ENCODE measurements at regions not wholly inside any gene's neighbourhood (a gene's known extent, or its start where the extent isn't known, plus 50 kb on each side); places are given as distances from the start of the nearest gene placed in this dataset.

- DNase-seq (ENCODE audit: low read depth) = no peak
- TF ChIP-seq CTCF (IDR thresholded peaks at IDR 0.05; ENCODE audit: control insufficient read depth, extremely low read depth, insufficient read depth) = no peak
- H3K4me3 ChIP-seq (ENCODE audit: low read depth, low read length) = no peak overlapping the region
These were observed 841.2 kb downstream of the CDH8 start for GRCh38 chr16:61195006-61195405.

- no peak overlapping the region for H3K4me3 ChIP-seq (ENCODE audit: low read depth, low read length)
- no peak for TF ChIP-seq CTCF (IDR thresholded peaks at IDR 0.05; ENCODE audit: control insufficient read depth, extremely low read depth, insufficient read depth)
- no peak for DNase-seq (ENCODE audit: low read depth)
These were observed 841.7 kb downstream of the CDH8 start for GRCh38 chr16:61194573-61194972.

GRCh38 chr16:61182391-61182790 lies 853.8 kb downstream of the CDH8 start:
- H3K4me3 ChIP-seq (ENCODE audit: low read depth, low read length) = no peak overlapping the region
- no peak for TF ChIP-seq CTCF (IDR thresholded peaks at IDR 0.05; ENCODE audit: control insufficient read depth, extremely low read depth, insufficient read depth)

GRCh38 chr16:61181982-61182381 lies 854.3 kb downstream of the CDH8 start:
- no peak overlapping the region for H3K4me3 ChIP-seq (ENCODE audit: low read depth, low read length)
- TF ChIP-seq CTCF (IDR thresholded peaks at IDR 0.05; ENCODE audit: control insufficient read depth, extremely low read depth, insufficient read depth) = no peak
- no peak for DNase-seq (ENCODE audit: low read depth)

More at GRCh38 chr16:61182391-61182790, 853.8 kb downstream of the CDH8 start:
- DNase-seq (ENCODE audit: low read depth) = no peak

GRCh38 chr16:61179561-61179960 lies 856.7 kb downstream of the CDH8 start:
- TF ChIP-seq CTCF (IDR thresholded peaks at IDR 0.05; ENCODE audit: control insufficient read depth, extremely low read depth, insufficient read depth) = no peak
- DNase-seq (ENCODE audit: low read depth) = no peak
- H3K4me3 ChIP-seq (ENCODE audit: low read depth, low read length) = no peak overlapping the region

GRCh38 chr16:61165797-61166196 lies 870.4 kb downstream of the CDH8 start:
- DNase-seq (ENCODE audit: low read depth) = no peak
- H3K4me3 ChIP-seq (ENCODE audit: low read depth, low read length) = no peak overlapping the region
- TF ChIP-seq CTCF (IDR thresholded peaks at IDR 0.05; ENCODE audit: control insufficient read depth, extremely low read depth, insufficient read depth) = no peak

- TF ChIP-seq CTCF (IDR thresholded peaks at IDR 0.05; ENCODE audit: control insufficient read depth, extremely low read depth, insufficient read depth) = no peak
These were observed 885.9 kb downstream of the CDH8 start for GRCh38 chr16:61150351-61150750.

More at GRCh38 chr16:61150351-61150750, 885.9 kb downstream of the CDH8 start:
- DNase-seq (ENCODE audit: low read depth) = no peak
- no peak overlapping the region for H3K4me3 ChIP-seq (ENCODE audit: low read depth, low read length)

Measured in LNCaP clone FGC (cell line).